GM12878 (cell line): ENCODE measurements at regions not wholly inside any gene's neighbourhood (a gene's known extent, or its start where the extent isn't known, plus 50 kb on each side); places are given as distances from the start of the nearest gene placed in this dataset.

ENCODE experiments used
- ATAC-seq: fragments of 200-7000 bp; cut with Tn5 transposase; 3 replicates; pipeline ENCODE4 v1.9.1; 2020; ENCODE audit warnings: mild to moderate bottlenecking, moderate library complexity
- BruUV-seq: library from RNA; stranded (reverse); fragments of 400-500 nt; replicated peaks from 2 replicates; lab custom pipeline; 2021; lab: Mats Ljungman, UMichigan
- CTCF ChIA-PET: fragments of 300-600 bp; sonication (Branson Sonifier 250); formaldehyde crosslinking; extraction: SDS; loops from one replicate; lab custom pipeline; 2021; ENCODE audit warnings: inconsistent platforms; lab: Yijun Ruan, JAX
- POLR2A ChIA-PET: fragments of 350-600 bp; formaldehyde crosslinking; extraction: SDS; loops from one replicate; lab custom pipeline; 2021; ENCODE audit warnings: inconsistent platforms; lab: Charles Lee
- RAD21 ChIA-PET: fragments of 300-600 bp; sonication (Branson Sonifier 250); formaldehyde crosslinking; loops from one replicate; lab custom pipeline; 2023; ENCODE audit warnings: antibody characterized with exemption; ENCODE audit not compliant: unreplicated experiment; lab: Charles Lee
- SMC1A ChIA-PET: fragments of 300-600 bp; sonication (Branson Sonifier 250); formaldehyde crosslinking; loops from one replicate; lab custom pipeline; 2023; ENCODE audit not compliant: unreplicated experiment, uncharacterized antibody; lab: Charles Lee
- DNase-seq: peaks from one replicate; pipeline ENCODE4 v3.0.0-alpha.2; 2011; ENCODE audit warnings: low read depth, low spot score
- FAIRE-seq: peaks from 3 replicates; lab custom pipeline; 2011; peaks lifted over from hg19 to GRCh38; lab: Jason Lieb, UNC
- H2AFZ ChIP-seq: 2 replicates; pipeline ENCODE4 v1.6.0; 2011; ENCODE audit warnings: low read depth, low read length, control low read depth; ENCODE audit not compliant: control insufficient read depth
- H3K27ac ChIP-seq: 2 replicates; pipeline ENCODE4 v1.5.1; 2011; ENCODE audit warnings: control low read depth; ENCODE audit not compliant: control insufficient read depth, insufficient read depth
- H3K27me3 ChIP-seq, 2 experiments: replicated peaks in 1 of 2; 2 replicates each; pipeline versions ENCODE4 v1.6.0 to v1.6.1; 2011; ENCODE audit warnings: low read length in 1 of 2; ENCODE audit not compliant: control insufficient read depth in 2 of 2, insufficient read depth in 2 of 2
- H3K36me3 ChIP-seq, 2 experiments: 2 replicates each; pipeline ENCODE4 v1.5.1; 2011; ENCODE audit warnings: low read length in 1 of 2; ENCODE audit not compliant: control insufficient read depth in 2 of 2, insufficient read depth in 2 of 2
- H3K4me1 ChIP-seq: 2 replicates; pipeline ENCODE4 v1.6.1; 2011; ENCODE audit warnings: mild to moderate bottlenecking, low read length, moderate library complexity, mixed read lengths; ENCODE audit not compliant: control insufficient read depth, insufficient read depth
- H3K4me2 ChIP-seq: 2 replicates; pipeline ENCODE4 v1.6.0; 2011; ENCODE audit warnings: control low read depth; ENCODE audit not compliant: control insufficient read depth, insufficient read depth
- H3K4me3 ChIP-seq: fragments of 200-600 bp; sonication (generic); 2 replicates; pipeline ENCODE4 v1.5.1; 2016
- H3K79me2 ChIP-seq: 2 replicates; pipeline ENCODE4 v1.6.0; 2011; ENCODE audit warnings: low read length; ENCODE audit not compliant: control insufficient read depth, insufficient read depth
- H3K9ac ChIP-seq: 2 replicates; pipeline ENCODE4 v1.8.0; 2011; ENCODE audit warnings: low read length, control low read depth, mixed read lengths; ENCODE audit not compliant: control insufficient read depth, insufficient read depth
- H3K9me3 ChIP-seq: replicated peaks from 3 replicates; pipeline ENCODE4 v1.5.1; 2011; ENCODE audit warnings: mild to moderate bottlenecking, low read length; ENCODE audit not compliant: control insufficient read depth, insufficient read depth
- H4K20me1 ChIP-seq: 2 replicates; pipeline ENCODE4 v1.6.0; 2011; ENCODE audit not compliant: control insufficient read depth, insufficient read depth
- BRCA1 ChIP-seq: IDR thresholded peaks from 2 replicates; pipeline ENCODE4 v1.6.1; 2011; ENCODE audit warnings: low read depth, low read length, improper control_type of control experiment
- CBX5 ChIP-seq: sonication (generic); IDR thresholded peaks from 2 replicates; pipeline ENCODE4 v1.6.1; 2016; ENCODE audit warnings: low read depth, moderate library complexity, mild to moderate bottlenecking, inconsistent platforms
- HCFC1 ChIP-seq: fragments of 150-350 bp; IDR thresholded peaks from 2 replicates; pipeline ENCODE4 v1.6.1; 2014; ENCODE audit warnings: low read length
- HDAC6 ChIP-seq: fragments of 200-600 bp; sonication (generic); IDR thresholded peaks from one replicate; pipeline ENCODE4 v1.8.0; 2017; ENCODE audit warnings: antibody characterized with exemption; ENCODE audit not compliant: unreplicated experiment
- KDM1A ChIP-seq: fragments of 200-600 bp; sonication (generic); IDR thresholded peaks from 2 replicates; pipeline ENCODE4 v1.6.1; 2016; ENCODE audit warnings: borderline replicate concordance
- MEF2B ChIP-seq: fragments of 450-650 bp; IDR thresholded peaks from 2 replicates; pipeline ENCODE4 v1.6.1; 2018; ENCODE audit warnings: mild to moderate bottlenecking, moderate library complexity; ENCODE audit not compliant: partially characterized antibody, poor library complexity, severe bottlenecking
- NFXL1 ChIP-seq: fragments of 450-650 bp; IDR thresholded peaks from 2 replicates; pipeline ENCODE4 v1.6.1; 2017; ENCODE audit warnings: antibody characterized with exemption, mild to moderate bottlenecking, borderline replicate concordance
- PRDM15 ChIP-seq: fragments of 450-650 bp; formaldehyde crosslinking; IDR thresholded peaks from 2 replicates; pipeline ENCODE4 v1.4.0; 2020; ENCODE audit warnings: mild to moderate bottlenecking, moderate library complexity
- SMAD1 ChIP-seq: fragments of 450-650 bp; IDR thresholded peaks from 2 replicates; pipeline ENCODE4 v1.6.1; 2018; ENCODE audit warnings: mild to moderate bottlenecking, low read depth; ENCODE audit not compliant: partially characterized antibody
- SMC3 ChIP-seq: IDR thresholded peaks from 2 replicates; pipeline ENCODE4 v1.6.1; 2011; ENCODE audit warnings: low read length, improper control_type of control experiment, borderline replicate concordance
- SRF ChIP-seq, 2 experiments: IDR thresholded peaks; 2 replicates each; pipeline ENCODE4 v1.6.1; 2011; ENCODE audit warnings: low read depth in 2 of 2, low read length in 2 of 2, mild to moderate bottlenecking in 1 of 2, moderate library complexity in 1 of 2
- TARDBP ChIP-seq: IDR thresholded peaks from 2 replicates; pipeline ENCODE4 v1.6.1; 2016; ENCODE audit warnings: borderline replicate concordance
- ZNF622 ChIP-seq: fragments of 450-650 bp; IDR thresholded peaks from 2 replicates; pipeline ENCODE4 v1.6.1; 2017; ENCODE audit warnings: mild to moderate bottlenecking, inconsistent platforms
- WGBS: methylation state at CpG from one replicate; pipeline ENCODE4 v1.1.6; 2016; ENCODE audit warnings: low lambda C conversion rate; ENCODE audit not compliant: insufficient replicate concordance, insufficient coverage; ENCODE audit errors: missing lambda C conversion rate; 5-methylcytosine and 5-hydroxymethylcytosine counted together
- in situ Hi-C: fragments of 300-500 bp; cut with MboI; formaldehyde crosslinking; loops from 9 replicates; pipeline ENCODE4 v1.14.3; 2018; ENCODE audit warnings: mixed read lengths
- intact Hi-C: fragments of 100-400 bp; cut with micrococcal nuclease; formaldehyde crosslinking; loops from one replicate; pipeline ENCODE4 v1.14.2; 2022; ENCODE audit not compliant: unreplicated experiment
- TF ChIP-seq, protein P1 (sequence below): fragments of 450-650 bp; IDR thresholded peaks from 2 replicates; pipeline ENCODE4 v1.6.1; 2017; ENCODE audit warnings: mild to moderate bottlenecking

DNA sequence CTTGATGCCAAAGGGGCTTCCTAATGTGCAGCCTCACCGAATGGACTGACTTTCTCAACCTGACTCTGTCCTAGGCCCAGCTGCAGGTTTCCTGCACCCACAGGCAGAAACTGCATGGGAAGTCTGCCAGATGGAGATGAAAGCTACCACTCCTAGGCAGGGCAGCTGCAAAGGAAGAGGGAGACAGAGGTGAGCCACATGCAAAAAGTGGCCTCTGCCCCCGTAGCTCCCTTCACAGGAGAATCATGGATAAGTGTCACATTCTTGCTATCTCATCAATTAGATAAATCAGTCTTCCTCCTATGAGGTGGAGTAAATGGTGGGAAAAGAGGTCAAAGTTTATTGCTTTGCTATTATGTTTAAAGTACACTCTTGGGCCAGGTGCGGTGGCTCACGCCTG lies 191.3 kb downstream of the ALDH8A1 start:
- H3K79me2 ChIP-seq, result no peaks in the 10 kb centered on the region
- H3K9ac ChIP-seq, result no peak overlapping the region
- intact Hi-C loops, result no loop called here
- no TSS peak for BruUV-seq
- ChIA-PET POLR2A (interaction anchor here (0.7 kb wide), 1 partner anchor 10 kb away, joined by 3 read pairs; no protein-coding TSS in a partner anchor), SMC1A (no interaction called here), RAD21 (no interaction called here), CTCF (interaction anchor here (0.8 kb wide), 1 partner anchor 10 kb away, joined by 3 read pairs; no protein-coding TSS in a partner anchor)
- TF ChIP-seq HCFC1 (no peak), SMAD1 (no peak), KDM1A (no peak), SMC3 (no peak), SRF (IDR thresholded peaks at IDR 0.05; ENCODE audit: low read depth in 2 of 2, low read length in 2 of 2) (no peak), BRCA1 (no peak), MEF2B (no peak), TARDBP (no peak), PRDM15 (CRISPR knock-in tag) (no peak), HDAC6 (no peak), ZNF622 (no peak), NFXL1 (no peak), CBX5 (no peak)
- TF ChIP-seq, protein P1, sequence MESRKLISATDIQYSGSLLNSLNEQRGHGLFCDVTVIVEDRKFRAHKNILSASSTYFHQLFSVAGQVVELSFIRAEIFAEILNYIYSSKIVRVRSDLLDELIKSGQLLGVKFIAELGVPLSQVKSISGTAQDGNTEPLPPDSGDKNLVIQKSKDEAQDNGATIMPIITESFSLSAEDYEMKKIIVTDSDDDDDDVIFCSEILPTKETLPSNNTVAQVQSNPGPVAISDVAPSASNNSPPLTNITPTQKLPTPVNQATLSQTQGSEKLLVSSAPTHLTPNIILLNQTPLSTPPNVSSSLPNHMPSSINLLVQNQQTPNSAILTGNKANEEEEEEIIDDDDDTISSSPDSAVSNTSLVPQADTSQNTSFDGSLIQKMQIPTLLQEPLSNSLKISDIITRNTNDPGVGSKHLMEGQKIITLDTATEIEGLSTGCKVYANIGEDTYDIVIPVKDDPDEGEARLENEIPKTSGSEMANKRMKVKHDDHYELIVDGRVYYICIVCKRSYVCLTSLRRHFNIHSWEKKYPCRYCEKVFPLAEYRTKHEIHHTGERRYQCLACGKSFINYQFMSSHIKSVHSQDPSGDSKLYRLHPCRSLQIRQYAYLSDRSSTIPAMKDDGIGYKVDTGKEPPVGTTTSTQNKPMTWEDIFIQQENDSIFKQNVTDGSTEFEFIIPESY, result no peak
- H3K27me3 ChIP-seq, result peaks cover 0 to 3% of the 10 kb centered on the region in 2 experiments; a peak in 1 of 4 replicates
- H3K27ac ChIP-seq, result no peak overlapping the region
- in situ Hi-C loops, result no loop called here
- no peaks in the 10 kb centered on the region; the same call in 2 of the 3 replicates for H3K9me3 ChIP-seq
- H3K4me3 ChIP-seq, result no peak overlapping the region
- FAIRE-seq (no peak), ATAC-seq (no peak), DNase-seq (no peak)
- no peak overlapping the region for H3K4me2 ChIP-seq
- no peaks in the 10 kb centered on the region for H3K4me1 ChIP-seq
- H2AFZ ChIP-seq, result no peak overlapping the region
- 47% methylated on average over 4 of the region's 4 CpGs for WGBS
- no peaks in the 10 kb centered on the region for H4K20me1 ChIP-seq
- no peaks in the 10 kb centered on the region for H3K36me3 ChIP-seq
